Hematopoietic multipotent progenitor cell treated with erythropoietin and hydrocortisone succinate and interleukin-3 and kit ligand, for 17 days (in vitro differentiated cells): ENCODE measurements at regions not wholly inside any gene's neighbourhood (a gene's known extent, or its start where the extent isn't known, plus 50 kb on each side); places are given as distances from the start of the nearest gene placed in this dataset.
"Not testable (repeated sequence)": the region's sequence is repeated elsewhere in the genome, so short reads cannot be mapped to it uniquely, and the experiment has no call there.

ENCODE experiments used
- DNase-seq: peaks from one replicate; pipeline ENCODE4 v3.0.0-alpha.2; 2015; ENCODE audit warnings: low spot score

DNA sequence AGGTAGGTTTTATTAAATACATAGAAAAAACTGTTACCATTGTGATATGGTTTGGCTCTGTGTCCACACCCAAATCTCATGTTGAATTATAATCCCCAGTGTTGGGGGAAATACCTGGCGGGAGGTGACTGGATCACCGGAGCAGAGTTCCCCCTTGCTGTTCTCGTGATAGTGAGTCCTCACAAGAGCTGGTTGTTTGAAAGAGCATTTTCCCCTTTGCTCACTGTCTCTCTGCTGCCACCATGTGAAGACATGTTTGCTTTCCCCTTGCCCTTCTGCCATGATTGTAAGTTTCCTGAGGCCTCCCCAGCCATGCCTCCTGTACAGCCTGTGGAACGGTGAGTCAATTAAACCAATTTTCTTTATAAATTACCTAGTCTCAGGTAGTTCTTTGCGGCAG, 352.7 kb upstream of the SLC39A10 start:
- DNase-seq: no peak

DNA sequence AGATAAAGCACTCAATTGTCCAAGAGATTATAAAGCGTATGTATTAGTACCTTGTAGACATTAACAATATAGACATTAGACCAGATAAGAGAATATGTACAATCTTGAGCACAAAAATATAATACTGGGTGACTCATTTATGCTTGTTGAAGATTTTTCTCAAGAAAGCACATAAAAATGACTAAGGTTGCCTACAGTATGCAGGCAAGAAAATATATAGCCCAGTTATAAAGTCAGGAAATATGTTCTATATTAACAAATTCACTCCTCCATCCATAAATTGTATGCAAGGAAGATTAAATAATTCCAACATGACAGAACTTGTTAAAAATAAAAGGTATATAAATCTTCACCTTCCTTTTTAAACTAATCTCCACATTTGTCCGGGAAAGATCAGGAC, 356.4 kb upstream of the SLC39A10 start:
- DNase-seq: no peak

DNA sequence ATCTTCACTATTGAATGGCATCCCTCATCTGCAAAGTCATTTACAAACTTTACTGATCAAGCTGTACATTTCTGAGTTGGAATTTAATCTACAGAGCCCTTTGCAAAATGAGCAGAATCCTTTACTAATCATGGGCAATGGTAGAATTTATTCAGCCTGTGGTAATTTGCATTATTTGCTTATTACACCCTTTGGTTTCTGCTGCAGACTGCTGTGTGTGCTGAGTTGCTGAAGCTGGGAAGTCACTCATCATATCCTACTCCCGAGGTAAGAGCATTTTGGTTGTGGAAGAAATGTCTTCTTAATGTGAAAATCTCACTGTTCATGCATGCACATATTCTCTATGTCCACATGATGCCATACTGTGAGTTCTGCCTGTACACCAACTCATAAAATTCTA, 357.4 kb upstream of the SLC39A10 start:
- no peak for DNase-seq

DNA sequence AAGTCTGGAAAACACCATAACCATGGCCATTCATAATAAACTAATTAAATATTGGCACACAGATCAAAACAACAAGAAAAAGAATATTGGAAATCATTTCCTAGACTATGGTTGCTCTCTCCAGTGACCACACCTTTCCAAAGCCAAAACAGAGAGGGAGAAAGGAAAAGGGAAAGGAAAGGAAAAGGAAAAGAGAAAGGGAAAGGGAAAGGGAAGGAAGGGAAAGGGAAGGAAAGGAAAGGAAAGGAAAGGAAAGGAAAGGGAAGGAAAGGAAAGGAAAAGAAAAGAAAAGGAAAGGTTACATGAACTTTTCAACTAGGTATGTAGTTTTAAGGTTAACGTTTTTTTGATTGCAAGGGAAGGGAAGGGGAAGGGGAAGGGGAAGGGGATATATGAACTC, 360.5 kb upstream of the SLC39A10 start:
- DNase-seq: no peak

DNA sequence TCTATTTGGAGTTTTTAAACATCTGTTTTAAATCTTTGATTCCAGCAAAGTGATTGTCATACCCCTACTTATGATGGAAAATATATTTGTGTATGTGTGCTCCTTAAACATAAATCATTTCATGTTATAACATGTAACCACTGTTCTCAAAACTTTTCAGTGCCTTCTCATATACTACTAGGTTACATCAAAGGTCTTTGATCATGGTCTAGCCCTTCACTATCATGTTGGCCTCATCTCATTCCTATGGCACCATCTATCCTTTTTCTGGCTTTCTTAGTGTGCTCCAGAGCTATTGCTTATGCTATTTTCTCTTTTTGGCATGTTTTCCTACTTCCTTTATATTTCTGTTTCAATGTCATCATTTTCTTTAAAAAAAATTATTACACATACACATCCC, 367.9 kb upstream of the SLC39A10 start:
- no peak for DNase-seq

DNA sequence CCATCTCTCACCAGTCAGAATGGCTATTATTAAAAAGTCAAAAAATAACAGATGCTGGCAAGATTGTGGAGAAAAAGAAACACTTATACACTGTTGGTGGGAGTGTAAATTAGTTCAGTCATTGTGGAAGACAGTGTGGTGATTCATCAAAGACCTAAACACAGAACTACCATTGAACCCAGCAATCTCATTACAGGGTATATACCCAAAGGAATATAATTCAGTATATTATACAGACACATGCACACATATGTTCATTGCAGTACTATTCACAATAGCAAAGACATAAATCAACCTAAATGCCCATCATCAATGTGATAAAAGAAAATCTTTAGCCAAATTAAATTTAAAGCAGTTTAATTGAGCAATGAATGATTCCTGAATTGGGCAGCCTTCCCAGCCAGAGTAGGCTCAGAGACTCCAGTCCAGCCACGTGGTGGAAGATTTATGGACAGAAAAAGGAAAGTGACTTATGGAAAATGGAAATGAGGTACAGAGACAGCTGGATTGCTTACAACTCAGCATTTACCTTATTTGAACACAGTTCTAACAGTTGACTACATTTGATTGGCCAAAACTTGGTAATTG, 377.1 kb upstream of the SLC39A10 start:
- no peak for DNase-seq

DNA sequence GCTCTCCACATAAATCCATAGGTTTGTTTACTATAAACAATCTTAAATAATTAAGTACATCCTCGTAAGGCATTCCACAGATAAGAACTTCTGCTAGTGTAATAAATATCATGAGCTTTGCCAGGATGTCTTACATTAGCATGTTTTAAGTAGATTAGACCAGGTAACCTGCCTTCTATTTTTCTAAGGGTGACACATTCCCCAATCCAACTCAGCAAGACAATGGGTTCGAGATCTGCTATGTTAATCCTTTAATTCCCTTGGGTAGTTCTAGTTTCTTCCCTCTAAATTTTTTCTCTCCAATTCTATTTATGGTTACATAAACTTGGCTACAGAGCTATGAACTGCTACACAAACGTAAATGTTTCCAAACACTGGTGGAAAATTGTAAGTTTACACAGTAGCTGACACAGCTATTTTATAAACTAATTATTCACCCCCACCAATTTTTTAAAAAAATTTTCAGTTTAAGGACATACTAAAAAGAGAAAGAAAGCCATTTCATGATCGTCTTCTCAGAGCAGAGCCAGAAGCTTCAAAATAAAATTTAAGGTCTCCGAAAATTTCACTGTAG, 386.5 kb upstream of the SLC39A10 start:
- no peak for DNase-seq

DNA sequence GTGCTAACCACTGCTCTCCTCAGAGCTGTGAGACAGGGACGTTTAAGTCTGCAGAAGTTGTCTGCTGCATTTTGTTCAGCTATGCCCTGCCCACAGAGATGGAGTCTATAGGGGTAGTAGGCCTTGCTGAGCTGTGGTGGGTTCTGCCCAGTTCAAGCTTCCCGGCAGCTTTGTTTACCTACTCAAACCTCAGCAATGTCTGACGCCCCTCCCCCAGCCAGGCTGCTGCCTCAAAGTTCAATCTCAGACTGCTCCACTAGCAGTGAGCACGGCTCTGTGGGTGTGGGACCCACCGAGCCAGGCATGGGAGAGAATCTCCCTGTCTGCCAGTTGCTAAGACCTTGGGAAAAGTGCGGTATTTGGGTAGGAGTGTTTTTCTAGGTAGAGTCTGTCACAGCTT, 387.8 kb upstream of the SLC39A10 start:
- DNase-seq: no peak

DNA sequence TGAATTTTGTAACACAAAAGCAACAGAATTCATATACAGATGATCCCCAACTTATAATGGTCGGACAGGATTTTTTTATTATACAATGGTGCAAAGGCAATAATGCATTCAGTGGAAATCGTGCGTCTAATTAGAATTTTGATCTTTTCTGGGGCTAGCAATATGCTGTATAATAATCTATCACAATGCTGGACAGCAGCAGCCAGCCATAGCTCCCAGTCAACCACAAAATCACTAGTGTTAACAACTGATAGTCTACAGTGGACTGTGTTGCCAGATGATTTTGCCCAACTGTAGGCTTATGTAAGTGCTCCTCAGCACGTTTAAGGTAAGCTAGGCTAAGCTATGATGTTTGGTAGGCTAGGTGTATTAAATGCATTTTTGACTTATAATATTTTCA, 399.0 kb upstream of the SLC39A10 start:
- DNase-seq: no peak

DNA sequence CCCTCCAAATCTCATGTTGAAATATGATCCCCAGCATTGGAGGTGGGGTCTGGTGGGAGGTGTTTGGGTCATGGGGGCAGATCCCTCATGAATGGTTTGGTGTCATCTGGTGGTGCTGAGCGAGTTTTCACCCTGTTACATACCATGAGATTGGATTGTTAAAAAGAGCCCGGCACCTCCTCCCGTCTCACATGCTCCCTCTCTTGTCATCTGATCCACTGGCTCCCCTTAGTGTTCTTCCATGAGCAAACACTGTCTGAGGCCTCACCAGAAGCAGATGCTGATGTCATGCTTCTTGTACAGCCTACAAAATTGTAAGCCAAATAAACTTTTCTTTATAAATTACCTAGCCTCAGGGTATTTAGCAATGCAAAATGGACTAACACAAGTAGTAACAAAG, 405.0 kb upstream of the SLC39A10 start:
- DNase-seq: no peak

DNA sequence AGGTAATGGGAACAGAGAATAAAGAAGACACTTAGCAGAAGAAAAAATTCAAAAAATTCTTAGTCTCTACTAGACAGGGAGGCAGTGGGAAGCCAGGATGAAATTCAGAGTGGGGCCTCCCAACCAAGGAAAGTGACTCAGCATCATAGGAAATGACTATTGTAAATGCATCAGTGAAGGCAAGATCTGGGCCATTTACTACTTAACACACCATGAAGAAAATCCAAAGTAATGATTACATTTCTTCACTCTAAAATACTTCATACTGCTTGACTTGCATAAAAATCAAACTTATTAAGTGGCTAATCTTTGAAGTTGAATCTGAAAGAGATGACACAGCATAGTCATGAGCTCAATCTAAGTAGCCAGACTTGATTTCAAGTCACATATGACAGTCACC, 405.8 kb upstream of the SLC39A10 start:
- DNase-seq: no peak

DNA sequence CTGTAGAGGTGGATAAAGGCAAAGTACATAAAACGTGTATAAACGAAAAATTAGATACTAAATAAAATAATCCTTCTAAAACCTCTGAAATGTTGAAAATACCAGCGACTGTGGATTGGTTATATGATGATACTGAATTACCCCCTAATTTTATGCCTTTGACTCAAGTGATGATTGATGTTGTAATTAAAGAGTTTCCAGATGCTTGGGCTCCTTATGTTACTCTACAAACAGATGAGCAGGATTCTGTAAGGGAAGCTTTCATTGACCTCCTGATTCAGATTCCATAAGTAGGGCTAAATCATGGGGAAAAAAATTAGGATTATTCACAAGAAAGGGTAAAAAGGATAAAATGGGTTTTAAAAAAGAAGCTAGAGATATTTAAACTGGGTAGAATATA, 418.2 kb upstream of the SLC39A10 start:
- no peak for DNase-seq

DNA sequence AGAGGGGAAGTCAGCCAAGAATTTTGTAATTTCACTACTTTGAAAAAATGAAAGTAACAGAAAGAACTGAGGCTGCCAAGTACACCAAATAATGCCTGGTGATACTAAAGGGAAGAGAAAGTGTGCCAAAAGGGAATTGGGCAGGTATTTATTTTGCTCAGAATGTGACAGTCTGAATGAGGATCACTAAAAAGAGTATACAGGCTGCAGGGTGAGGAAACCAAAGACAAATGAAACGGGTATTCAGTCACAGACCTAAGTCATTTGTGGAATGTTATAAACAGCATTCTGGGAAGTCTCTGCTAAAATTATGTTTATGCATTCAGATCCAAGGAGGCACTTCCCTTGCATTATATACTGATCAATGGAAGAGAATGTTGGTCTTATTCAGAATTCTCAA, 418.6 kb upstream of the SLC39A10 start:
- DNase-seq: no peak

DNA sequence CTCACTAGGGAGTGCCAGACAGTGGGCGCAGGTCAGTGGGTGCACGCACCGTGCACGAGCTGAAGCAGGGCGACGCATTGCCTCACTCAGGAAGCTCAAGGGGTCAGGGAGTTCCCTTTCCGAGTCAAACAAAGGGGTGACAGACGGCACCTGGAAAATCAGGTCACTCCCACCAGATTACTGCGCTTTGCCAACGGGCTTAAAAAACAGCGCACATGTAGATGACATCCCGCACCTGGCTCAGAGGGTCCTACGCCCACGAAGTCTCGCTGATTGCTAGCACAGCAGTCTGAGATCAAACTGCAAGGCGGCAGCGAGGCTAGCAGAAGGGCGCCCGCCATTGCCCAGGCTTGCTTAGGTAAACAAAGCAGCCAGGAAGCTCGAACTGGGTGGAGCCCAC, 428.5 kb upstream of the SLC39A10 start:
- DNase-seq: not testable (repeated sequence)

DNA sequence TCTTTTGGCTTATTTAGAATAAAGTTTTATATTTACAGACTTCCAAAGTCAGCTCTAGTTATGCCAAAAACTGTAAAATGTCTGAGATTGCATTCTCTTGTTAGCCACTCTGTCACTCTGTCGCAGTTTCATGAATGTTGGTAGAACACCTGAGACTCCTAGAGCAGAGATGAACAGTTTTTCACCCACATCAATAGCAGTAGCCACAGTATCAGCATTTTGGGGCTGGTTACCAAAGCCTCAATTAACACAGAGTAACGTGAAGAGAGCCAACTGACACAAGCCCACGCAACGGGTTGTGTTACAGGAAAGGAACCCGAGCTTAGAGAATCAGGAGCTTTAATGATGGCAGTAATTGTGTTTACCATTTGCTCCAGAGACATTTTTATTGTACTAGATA, 443.0 kb upstream of the SLC39A10 start:
- no peak for DNase-seq

DNA sequence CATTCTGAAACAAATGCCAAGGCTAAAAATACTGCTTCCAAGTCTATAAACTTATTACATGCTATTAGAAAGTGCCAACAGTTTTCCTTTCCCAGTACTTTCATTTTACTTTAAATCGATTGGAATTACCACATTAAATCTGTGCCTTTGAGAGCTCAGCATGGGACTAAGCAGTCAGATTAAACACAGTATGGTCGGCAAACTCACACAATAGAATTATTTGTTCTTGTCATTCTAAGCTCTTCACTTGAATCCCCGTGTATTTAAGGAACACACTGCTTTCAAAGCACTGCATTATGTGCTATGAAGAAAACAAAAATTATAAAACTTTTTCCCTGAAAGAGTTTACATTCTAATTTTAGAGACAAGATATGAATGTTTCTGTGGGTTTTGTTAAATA, 444.4 kb upstream of the SLC39A10 start:
- DNase-seq: no peak

DNA sequence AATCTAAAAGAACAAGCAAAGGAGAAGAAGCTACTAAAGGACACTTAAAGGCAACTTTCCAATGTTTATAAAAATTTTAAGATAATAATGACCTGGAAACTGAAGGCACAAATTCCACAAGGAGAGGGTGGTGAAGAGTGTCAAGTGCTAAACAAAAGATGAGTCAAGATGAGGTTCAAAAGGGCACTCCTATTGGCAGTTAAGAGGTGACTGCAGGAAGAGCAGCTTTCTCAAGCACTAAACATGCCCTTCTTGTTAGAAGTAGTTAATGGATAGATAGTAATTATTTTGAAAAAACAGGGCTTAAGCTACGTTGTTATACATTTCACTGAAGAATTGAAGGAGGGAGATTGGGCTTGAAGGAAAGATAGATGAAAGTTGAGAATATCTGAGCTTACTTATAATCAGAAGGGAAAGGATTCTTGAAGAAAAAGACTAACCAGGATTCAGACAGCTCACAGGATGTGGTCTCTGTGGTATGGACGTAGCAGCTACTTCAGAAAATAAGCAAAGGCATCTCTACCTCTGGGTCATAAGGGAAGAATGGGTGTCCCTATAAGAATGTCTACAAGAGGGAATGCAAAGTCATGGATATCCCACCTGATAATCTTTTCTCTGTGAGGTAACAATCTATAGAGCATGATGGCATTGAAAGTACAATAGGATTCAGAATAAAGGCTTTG, 454.7 kb upstream of the SLC39A10 start:
- DNase-seq: no peak

DNA sequence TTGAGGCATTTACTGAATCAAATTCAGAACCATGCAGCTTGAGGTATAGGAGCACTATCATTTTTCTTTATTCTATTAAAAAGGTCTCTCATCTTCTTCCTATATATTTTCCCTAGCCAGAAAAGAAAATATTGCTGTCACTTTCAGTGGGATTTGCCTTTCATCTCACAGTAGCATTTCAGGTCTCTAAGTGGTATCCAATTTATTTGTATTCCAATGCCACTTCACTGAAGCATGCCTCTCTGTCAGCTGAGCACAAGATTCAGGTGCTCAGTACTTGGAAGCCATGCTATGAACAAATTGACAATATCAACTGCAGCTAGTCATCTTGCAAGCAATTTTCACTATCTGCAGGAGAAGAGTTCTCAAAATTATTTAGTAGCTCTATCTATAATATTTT, 457.2 kb upstream of the SLC39A10 start:
- DNase-seq: no peak

DNA sequence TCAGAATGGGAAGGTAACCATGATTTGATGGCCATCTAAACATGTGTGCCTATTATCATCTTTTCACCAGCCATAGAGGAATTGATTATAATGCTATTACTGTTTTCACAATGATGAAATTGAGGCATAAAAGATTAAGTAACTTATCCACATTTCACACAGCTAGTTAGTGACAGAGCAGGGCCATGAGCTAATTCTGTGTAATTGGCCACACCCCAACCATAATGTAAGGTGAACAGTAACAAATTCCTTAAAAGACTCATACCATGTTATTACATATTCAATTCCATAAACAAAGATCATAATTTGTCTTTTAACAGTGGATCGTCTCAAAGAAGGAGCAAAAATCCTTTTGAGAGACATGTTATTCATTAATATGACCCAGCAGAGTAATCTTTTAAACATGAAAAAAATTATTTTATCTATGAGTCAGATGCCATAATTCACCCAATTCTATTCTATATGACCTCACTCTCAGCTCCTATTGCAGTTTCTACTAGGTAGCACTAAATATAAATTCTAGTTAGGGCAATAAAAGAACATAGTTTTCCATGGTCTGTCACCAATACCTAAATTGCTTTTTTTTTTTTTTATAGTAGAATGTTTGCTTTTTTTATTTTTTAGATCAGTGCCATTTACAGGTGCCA, 475.8 kb upstream of the SLC39A10 start:
- no peak for DNase-seq

DNA sequence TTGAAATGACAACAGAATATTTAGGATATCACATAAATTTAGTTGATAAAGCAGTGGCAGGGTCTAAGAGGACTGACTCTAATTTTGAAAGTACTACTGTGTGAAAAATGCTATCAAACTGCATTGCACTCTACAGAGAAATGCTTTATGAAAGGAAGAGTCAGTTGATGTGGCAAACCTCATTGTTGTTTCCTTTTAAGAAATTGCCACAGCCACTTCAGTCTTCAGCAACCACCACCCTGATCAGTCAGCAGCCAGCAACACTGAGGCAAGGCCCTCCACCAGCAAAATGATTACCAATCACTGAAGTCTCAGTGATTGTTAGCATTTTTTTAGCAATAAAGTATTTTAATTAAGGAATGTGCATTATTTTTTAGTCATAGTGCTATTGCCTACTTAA, 488.7 kb upstream of the SLC39A10 start:
- DNase-seq: no peak

DNA sequence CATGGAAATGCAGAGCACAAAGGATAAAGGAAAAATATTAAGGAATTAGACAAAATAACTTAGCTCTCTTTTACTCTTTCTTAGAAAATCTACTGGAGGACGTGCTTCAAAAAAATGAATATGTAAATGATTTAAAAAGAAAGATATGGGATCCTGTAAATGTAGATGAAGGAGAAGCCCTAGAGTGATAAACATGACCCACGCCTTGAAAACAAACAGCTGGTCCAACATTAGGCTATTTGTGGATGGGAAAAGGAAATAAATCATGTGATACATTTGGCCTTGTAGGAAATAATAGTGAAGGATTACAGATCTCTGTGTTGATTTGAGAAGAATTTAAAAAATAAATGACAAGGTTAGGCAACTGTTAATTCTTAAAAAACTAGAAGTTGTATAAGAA, 492.1 kb upstream of the SLC39A10 start:
- no peak for DNase-seq

DNA sequence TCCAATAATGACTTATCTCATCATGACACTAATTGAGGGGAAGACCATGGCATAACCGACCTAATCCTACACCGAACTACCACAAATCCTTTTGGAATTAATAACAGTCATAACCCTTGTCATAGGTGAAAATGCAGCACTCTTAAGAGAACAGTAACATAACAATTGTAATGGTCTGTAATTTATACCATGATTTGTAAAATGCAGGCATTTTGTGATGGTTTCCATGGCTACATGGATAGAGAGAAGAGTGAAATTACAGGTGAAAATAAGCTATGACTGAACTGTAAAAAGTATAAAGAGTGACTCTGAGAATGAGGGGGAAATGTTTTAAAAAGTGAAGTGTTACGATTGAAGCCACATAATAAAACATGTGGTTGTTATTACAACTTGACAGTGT, 494.1 kb upstream of the SLC39A10 start:
- no peak for DNase-seq

DNA sequence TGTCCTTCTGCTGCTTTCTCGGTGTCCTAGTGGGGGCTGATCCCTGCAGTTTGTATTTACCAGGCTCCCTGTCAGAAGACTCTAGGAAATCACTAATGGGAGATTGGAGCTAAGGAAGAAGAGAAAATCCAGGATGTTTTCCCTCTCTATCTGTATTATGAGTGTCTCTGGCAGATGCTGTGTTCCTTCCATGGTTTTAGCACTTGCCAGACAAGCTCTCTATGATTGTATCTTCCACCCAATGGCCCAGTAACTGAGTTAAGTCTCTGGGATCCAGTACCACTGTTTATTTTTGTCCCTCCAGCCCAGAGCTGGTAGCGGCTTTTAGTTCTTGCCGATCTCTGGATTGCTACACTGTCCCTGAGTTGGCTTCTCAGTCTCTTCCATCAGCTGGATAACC, 494.8 kb upstream of the SLC39A10 start:
- DNase-seq: no peak

DNA sequence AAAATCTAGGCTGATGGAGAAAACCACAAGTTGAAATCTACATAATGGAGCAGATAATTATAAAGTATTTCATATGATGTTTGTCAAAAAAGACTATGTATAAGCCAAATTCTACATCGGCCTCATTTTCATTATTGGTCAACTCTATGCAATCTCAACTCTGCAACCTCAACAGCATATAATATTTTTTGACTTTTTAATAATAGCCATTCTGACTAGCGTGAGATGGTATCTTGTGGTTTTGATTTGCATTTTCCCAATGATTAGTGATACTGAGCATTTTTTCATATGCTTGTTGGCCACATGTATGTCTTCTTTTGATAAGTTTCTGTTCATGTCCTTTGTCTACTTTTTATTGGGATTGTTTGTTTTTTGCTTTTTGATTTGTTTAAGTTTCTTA, 496.1 kb upstream of the SLC39A10 start:
- DNase-seq: no peak
